T-cell (primary cell): ENCODE measurements at regions not wholly inside any gene's neighbourhood (a gene's known extent, or its start where the extent isn't known, plus 50 kb on each side); places are given as distances from the start of the nearest gene placed in this dataset.

Source experiments
- ATAC-seq, 4 experiments: fragments of 200-7000 bp in 3 of 4; fragments of 150-1000 bp in 1 of 4; cut with Tn5 transposase; replicated peaks in 1 of 4; 1 replicate in 3 of 4; 2 replicates in 1 of 4; pipeline ENCODE4 v1.10.0; 2021; ENCODE audit warnings: moderate library complexity in 3 of 4, mild to moderate bottlenecking in 2 of 4, moderate number of reproducible peaks in 1 of 4
- CTCF ChIA-PET, 2 donors: fragments of 300-600 bp; sonication (Branson Sonifier 250); formaldehyde crosslinking; loops; one replicate each; lab custom pipeline; 2022; ENCODE audit warnings: antibody characterized with exemption in 2 of 2; lab: Charles Lee
- POLR2A ChIA-PET, 2 donors: fragments of 300-600 bp; sonication (Branson Sonifier 250); formaldehyde crosslinking; loops; one replicate each; lab custom pipeline; 2022; ENCODE audit warnings: antibody characterized with exemption in 2 of 2; lab: Charles Lee
- DNase-seq, 35 experiments: peaks; one replicate each; pipeline versions ENCODE4 v3.0.0 to v3.0.0-alpha.2; 2013 to 2023
- H3K27ac ChIP-seq: one replicate; pipeline ENCODE4 v1.5.1; 2013; ENCODE audit warnings: low read length
- H3K27me3 ChIP-seq, 2 experiments: replicated peaks in 1 of 2; 1 replicate in 1 of 2; 2 replicates in 1 of 2; pipeline versions ENCODE4 v1.6.1 to v1.7.0; 2013; ENCODE audit warnings: low read length in 1 of 2, mixed read lengths in 1 of 2; ENCODE audit not compliant: control insufficient read depth in 2 of 2, insufficient read depth in 2 of 2; ENCODE audit errors: extremely low read depth in 1 of 2
- H3K36me3 ChIP-seq, 2 donors: 1 replicate in 1 of 2; 2 replicates in 1 of 2; pipeline versions ENCODE4 v1.6.1 to v1.7.0; 2013; ENCODE audit warnings: low read length in 1 of 2; ENCODE audit not compliant: control insufficient read depth in 2 of 2, insufficient read depth in 1 of 2; ENCODE audit errors: extremely low read depth in 1 of 2
- H3K4me1 ChIP-seq, 2 experiments: 1 replicate in 1 of 2; 2 replicates in 1 of 2; pipeline versions ENCODE4 v1.6.1 to v1.7.0; 2013; ENCODE audit warnings: low read length in 2 of 2, mixed read lengths in 1 of 2; ENCODE audit not compliant: insufficient read depth in 2 of 2, control insufficient read depth in 1 of 2; ENCODE audit errors: extremely low read depth in 1 of 2
- H3K4me3 ChIP-seq, 2 donors: 1 replicate in 1 of 2; 2 replicates in 1 of 2; pipeline versions ENCODE4 v1.5.1 to v1.7.0; 2013; ENCODE audit warnings: mild to moderate bottlenecking in 2 of 2, low read length in 1 of 2, moderate library complexity in 1 of 2; ENCODE audit not compliant: control insufficient read depth in 1 of 2; ENCODE audit errors: extremely low read depth in 1 of 2
- H3K9me3 ChIP-seq: 2 replicates; pipeline ENCODE4 v1.7.0; 2013
- H3K27ac Mint-ChIP-seq, 2 donors: one replicate each; pipeline ENCODE4 v1.8.0; 2020 to 2021; ENCODE audit warnings: mild to moderate bottlenecking in 2 of 2, mixed read lengths in 2 of 2
- H3K27me3 Mint-ChIP-seq, 2 donors: one replicate each; pipeline ENCODE4 v1.8.0; 2021 to 2022; ENCODE audit warnings: mixed read lengths in 2 of 2
- H3K36me3 Mint-ChIP-seq: one replicate; pipeline ENCODE4 v1.8.0; 2021; ENCODE audit warnings: mixed read lengths
- H3K4me1 Mint-ChIP-seq, 3 donors: one replicate each; pipeline ENCODE4 v1.8.0; 2020 to 2022; ENCODE audit warnings: mixed read lengths in 3 of 3, mild to moderate bottlenecking in 1 of 3
- H3K4me3 Mint-ChIP-seq, 3 donors: one replicate each; pipeline ENCODE4 v1.8.0; 2020 to 2022; ENCODE audit warnings: mild to moderate bottlenecking in 3 of 3, mixed read lengths in 3 of 3, moderate library complexity in 3 of 3
- H3K9me3 Mint-ChIP-seq, 3 donors: one replicate each; pipeline ENCODE4 v1.8.0; 2020 to 2022; ENCODE audit warnings: mixed read lengths in 3 of 3
- WGBS: methylation state at CpG from one replicate; pipeline ENCODE4 v1.1.5; 2013; ENCODE audit warnings: missing lambda C conversion rate; ENCODE audit not compliant: insufficient coverage; 5-methylcytosine and 5-hydroxymethylcytosine counted together

GRCh38 chr4:36979533-36979932 is 265.0 kb upstream of the NWD2 start:
- no peak for ATAC-seq
- H3K4me1 ChIP-seq, result no peaks in the 10 kb centered on the region
- ChIA-PET CTCF (no interaction called here), POLR2A (no interaction called here)
- 14% methylated on average over 1 of the region's 1 CpG for WGBS
- Mint-ChIP-seq H3K4me3 (no peak overlapping the region), H3K9me3 (peaks cover 0 to 4% (median 3%) of the 10 kb centered on the region in 3 donors), H3K4me1 (no peaks in the 10 kb centered on the region), H3K27me3 (no peaks in the 10 kb centered on the region), H3K36me3 (no peaks in the 10 kb centered on the region), H3K27ac (no peak overlapping the region)
- H3K27ac ChIP-seq, result no peak overlapping the region
- no peak overlapping the region for H3K4me3 ChIP-seq
- DNase-seq, result no peak
- H3K9me3 ChIP-seq, result no peaks in the 10 kb centered on the region
- H3K36me3 ChIP-seq, result no peaks in the 10 kb centered on the region
- H3K27me3 ChIP-seq, result no peaks in the 10 kb centered on the region

DNA sequence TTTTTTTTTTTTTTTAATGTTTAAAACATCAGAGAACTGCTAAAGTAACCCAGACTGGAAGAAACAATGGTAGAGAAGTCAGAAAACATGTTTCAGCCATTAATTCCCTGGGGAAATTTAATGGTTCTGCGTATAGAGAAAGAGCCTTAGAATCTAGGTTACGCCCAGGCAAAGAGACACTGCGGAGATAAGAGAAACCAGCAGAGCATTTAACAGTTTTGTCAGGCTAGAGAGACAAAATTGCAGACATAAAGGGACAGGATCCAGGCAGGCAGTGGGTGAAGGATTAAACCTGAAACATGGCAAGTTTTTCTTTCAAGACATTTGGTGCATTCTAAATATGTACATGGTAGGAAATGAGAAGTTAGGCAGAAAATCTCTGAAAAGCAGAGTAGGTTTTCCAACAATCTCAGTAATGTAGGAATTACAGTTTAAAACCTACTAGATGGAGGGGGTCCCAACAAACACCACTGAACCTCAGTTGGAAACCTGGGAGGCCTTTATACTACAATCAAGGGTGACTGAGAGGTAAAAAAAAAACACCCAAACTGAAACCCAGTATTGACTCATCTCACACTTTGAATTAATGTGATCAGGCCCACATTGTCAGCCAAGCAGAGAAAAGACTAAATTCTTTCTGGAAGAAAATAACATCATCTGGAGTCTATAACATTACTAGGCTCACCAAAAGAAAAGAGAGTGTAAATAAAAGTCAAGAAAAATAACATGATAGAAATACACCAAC is 254.2 kb upstream of the NWD2 start:
- Mint-ChIP-seq H3K4me1 (no peaks in the 10 kb centered on the region), H3K9me3 (peaks cover 8% of the 10 kb centered on the region in 3 donors), H3K27me3 (no peaks in the 10 kb centered on the region), H3K27ac (no peak overlapping the region), H3K4me3 (no peak overlapping the region), H3K36me3 (no peaks in the 10 kb centered on the region)
- no peaks in the 10 kb centered on the region for H3K36me3 ChIP-seq
- H3K4me3 ChIP-seq, result no peak overlapping the region
- ChIA-PET POLR2A (no interaction called here), CTCF (no interaction called here)
- no peaks in the 10 kb centered on the region for H3K27me3 ChIP-seq
- DNase-seq (no peak), ATAC-seq (no peak)
- H3K4me1 ChIP-seq, result no peaks in the 10 kb centered on the region
- no peaks in the 10 kb centered on the region for H3K9me3 ChIP-seq
- WGBS, result 93% methylated on average over 3 of the region's 3 CpGs
- H3K27ac ChIP-seq, result no peak overlapping the region

- Mint-ChIP-seq H3K9me3 (peaks cover 0 to 7% (median 5%) of the 10 kb centered on the region in 3 donors), H3K27ac (no peak overlapping the region), H3K4me1 (no peaks in the 10 kb centered on the region), H3K36me3 (no peaks in the 10 kb centered on the region), H3K4me3 (no peak overlapping the region), H3K27me3 (no peaks in the 10 kb centered on the region)
- POLR2A ChIA-PET, result no interaction called here
- no peak for DNase-seq
- WGBS, result 56% methylated on average over 1 of the region's 3 CpGs
- H3K27ac ChIP-seq, result no peak overlapping the region
- no peaks in the 10 kb centered on the region for H3K36me3 ChIP-seq
- no peaks in the 10 kb centered on the region for H3K27me3 ChIP-seq
- CTCF ChIA-PET, result no interaction called here
- no peak for ATAC-seq
- no peak overlapping the region for H3K4me3 ChIP-seq
- no peaks in the 10 kb centered on the region for H3K4me1 ChIP-seq
- no peaks in the 10 kb centered on the region for H3K9me3 ChIP-seq
Observed at GRCh38 chr4:36997727-36998126, 246.8 kb upstream of the NWD2 start.

DNA sequence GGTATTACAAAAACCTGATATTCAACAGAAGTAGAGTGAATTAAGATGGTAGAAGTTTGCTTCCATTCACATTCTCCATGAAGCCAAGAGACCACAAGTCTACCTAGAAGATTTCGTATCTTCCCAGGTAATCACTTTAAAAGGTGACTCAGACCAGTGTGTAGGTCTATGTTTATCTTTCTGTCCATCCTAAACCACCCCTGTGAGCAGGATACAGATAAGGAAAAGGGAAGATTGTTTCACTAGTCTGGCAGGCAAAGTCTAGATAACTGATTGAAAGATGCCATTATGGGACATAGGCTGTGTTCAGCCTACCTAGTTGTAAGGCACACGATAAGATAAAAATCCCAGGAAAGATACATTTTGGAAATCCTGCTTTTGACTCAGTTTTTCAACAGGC is 244.3 kb upstream of the NWD2 start:
- WGBS, result 100% methylated on average over 1 of the region's 2 CpGs
- Mint-ChIP-seq H3K27ac (no peak overlapping the region), H3K4me1 (no peaks in the 10 kb centered on the region), H3K4me3 (no peak overlapping the region), H3K9me3 (peaks cover 3 to 7% (median 5%) of the 10 kb centered on the region in 3 donors), H3K36me3 (no peaks in the 10 kb centered on the region), H3K27me3 (no peaks in the 10 kb centered on the region)
- no peaks in the 10 kb centered on the region for H3K9me3 ChIP-seq
- no peaks in the 10 kb centered on the region for H3K36me3 ChIP-seq
- CTCF ChIA-PET, result no interaction called here
- H3K4me1 ChIP-seq, result no peaks in the 10 kb centered on the region
- POLR2A ChIA-PET, result no interaction called here
- H3K27me3 ChIP-seq, result no peaks in the 10 kb centered on the region
- H3K4me3 ChIP-seq, result no peak overlapping the region
- DNase-seq (no peak), ATAC-seq (no peak)
- no peak overlapping the region for H3K27ac ChIP-seq

GRCh38 chr4:37001688-37002436 is 242.7 kb upstream of the NWD2 start:
- Histone ChIP-seq H3K4me3 (no peak overlapping the region), H3K36me3 (no peaks in the 10 kb centered on the region), H3K4me1 (no peaks in the 10 kb centered on the region), H3K9me3 (no peaks in the 10 kb centered on the region), H3K27ac (no peak overlapping the region), H3K27me3 (no peaks in the 10 kb centered on the region)
- no peak for DNase-seq
- no peak overlapping the region for H3K27ac Mint-ChIP-seq
- H3K36me3 Mint-ChIP-seq, result no peaks in the 10 kb centered on the region
- no peak overlapping the region for H3K4me3 Mint-ChIP-seq
- ChIA-PET POLR2A (no interaction called here), CTCF (interaction anchor here in 1 of 2 donors (0.6 kb wide), 1 partner anchor 318 kb away, joined by 3 read pairs; no protein-coding TSS in a partner anchor)
- ATAC-seq, result no peak
- H3K9me3 Mint-ChIP-seq, result peaks cover 3 to 12% (median 5%) of the 10 kb centered on the region in 3 donors
- H3K4me1 Mint-ChIP-seq, result no peaks in the 10 kb centered on the region
- WGBS, result 93% methylated on average over 24 of the region's 30 CpGs
- no peaks in the 10 kb centered on the region for H3K27me3 Mint-ChIP-seq

- Histone ChIP-seq H3K36me3 (no peaks in the 10 kb centered on the region), H3K27me3 (no peaks in the 10 kb centered on the region), H3K9me3 (no peaks in the 10 kb centered on the region), H3K4me3 (no peak overlapping the region), H3K4me1 (no peaks in the 10 kb centered on the region), H3K27ac (no peak overlapping the region)
- Mint-ChIP-seq H3K36me3 (no peaks in the 10 kb centered on the region), H3K9me3 (peaks cover 3 to 12% (median 5%) of the 10 kb centered on the region in 3 donors), H3K4me1 (no peaks in the 10 kb centered on the region), H3K27me3 (no peaks in the 10 kb centered on the region), H3K4me3 (no peak overlapping the region), H3K27ac (no peak overlapping the region)
- ChIA-PET CTCF (no interaction called here), POLR2A (no interaction called here)
- DNase-seq, result no peak
- ATAC-seq, result no peak
- 54% methylated on average over 1 of the region's 2 CpGs for WGBS
Observed at GRCh38 chr4:37002625-37003024, 241.9 kb upstream of the NWD2 start.
